GM12872 (cell line): ENCODE measurements at regions not wholly inside any gene's neighbourhood (a gene's known extent, or its start where the extent isn't known, plus 50 kb on each side); places are given as distances from the start of the nearest gene placed in this dataset.

Experiments
- TF ChIP-seq, protein P1 (sequence below): IDR thresholded peaks from 3 replicates; pipeline ENCODE4 v1.5.1; 2011; ENCODE audit warnings: low read depth, mild to moderate bottlenecking, low read length, moderate library complexity; ENCODE audit not compliant: insufficient read depth

DNA sequence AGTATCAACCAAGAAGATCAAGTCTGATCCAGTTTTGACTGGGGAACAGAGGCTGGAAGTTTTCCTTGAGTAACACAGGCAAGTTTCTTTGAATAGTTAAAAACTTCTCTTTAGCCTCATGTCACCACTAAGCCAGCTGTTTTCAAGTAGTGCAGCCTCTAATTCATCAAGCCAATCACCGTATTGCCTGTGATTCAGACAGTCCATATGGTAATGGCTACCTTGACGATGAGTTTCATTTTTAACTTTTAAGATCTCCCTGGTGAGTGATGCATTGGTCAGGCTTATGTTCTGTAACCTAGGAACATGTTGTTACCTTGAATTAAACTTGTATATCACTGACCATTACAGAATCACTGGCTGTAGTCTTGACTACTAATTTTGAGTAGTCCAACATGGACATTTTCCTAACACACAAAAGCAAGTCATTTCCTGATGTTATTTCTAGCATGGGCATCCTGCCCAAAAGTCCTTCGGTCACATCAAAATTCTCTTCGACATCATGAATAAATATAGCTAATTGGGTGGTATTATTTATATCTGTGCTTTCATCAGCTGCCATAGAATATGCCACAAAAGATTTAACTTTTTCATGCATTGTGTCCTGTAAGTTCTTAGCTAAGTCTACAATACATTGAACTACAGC is 238.8 kb upstream of the GCFC2 start:
- TF ChIP-seq, protein P1, sequence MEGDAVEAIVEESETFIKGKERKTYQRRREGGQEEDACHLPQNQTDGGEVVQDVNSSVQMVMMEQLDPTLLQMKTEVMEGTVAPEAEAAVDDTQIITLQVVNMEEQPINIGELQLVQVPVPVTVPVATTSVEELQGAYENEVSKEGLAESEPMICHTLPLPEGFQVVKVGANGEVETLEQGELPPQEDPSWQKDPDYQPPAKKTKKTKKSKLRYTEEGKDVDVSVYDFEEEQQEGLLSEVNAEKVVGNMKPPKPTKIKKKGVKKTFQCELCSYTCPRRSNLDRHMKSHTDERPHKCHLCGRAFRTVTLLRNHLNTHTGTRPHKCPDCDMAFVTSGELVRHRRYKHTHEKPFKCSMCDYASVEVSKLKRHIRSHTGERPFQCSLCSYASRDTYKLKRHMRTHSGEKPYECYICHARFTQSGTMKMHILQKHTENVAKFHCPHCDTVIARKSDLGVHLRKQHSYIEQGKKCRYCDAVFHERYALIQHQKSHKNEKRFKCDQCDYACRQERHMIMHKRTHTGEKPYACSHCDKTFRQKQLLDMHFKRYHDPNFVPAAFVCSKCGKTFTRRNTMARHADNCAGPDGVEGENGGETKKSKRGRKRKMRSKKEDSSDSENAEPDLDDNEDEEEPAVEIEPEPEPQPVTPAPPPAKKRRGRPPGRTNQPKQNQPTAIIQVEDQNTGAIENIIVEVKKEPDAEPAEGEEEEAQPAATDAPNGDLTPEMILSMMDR: no peak

DNA sequence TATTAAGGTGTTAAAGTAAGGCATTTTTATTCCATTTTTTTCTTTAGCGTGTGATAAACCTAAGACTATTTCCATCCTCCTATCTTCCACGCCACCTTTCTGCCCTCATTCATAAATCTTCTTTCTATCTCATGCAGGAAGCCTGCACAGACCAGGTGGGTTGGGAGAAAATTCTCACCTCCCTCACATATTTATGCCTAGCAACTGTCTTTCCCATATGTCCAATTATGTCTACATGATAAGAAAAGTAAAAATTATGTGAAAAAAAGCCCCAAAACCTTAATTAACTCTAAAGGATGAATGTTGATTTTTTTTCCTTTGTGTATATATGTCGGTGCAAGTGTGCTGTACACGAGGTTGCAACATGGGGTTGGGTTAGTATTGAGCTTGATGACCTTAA is 225.6 kb upstream of the GCFC2 start:
- TF ChIP-seq, protein P1: no peak

DNA sequence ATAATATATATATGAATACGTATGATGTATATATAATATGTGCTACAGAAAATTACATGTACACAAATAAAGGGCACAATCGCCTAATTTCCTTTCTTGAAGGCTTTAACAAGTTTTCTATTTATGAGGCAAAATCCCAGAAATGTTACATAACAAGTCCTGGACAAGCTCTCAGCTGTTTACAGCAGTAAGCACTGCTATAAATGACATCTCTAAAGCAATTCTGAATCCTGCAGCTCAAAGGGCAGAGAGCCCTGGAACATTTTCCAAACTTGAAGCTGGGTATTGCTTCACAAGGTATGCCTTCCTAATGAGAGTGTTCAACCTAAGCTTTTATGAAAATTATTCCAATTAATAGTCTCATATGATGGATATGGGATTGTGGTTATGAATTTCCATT is 222.3 kb upstream of the GCFC2 start:
- TF ChIP-seq, protein P1: no peak

DNA sequence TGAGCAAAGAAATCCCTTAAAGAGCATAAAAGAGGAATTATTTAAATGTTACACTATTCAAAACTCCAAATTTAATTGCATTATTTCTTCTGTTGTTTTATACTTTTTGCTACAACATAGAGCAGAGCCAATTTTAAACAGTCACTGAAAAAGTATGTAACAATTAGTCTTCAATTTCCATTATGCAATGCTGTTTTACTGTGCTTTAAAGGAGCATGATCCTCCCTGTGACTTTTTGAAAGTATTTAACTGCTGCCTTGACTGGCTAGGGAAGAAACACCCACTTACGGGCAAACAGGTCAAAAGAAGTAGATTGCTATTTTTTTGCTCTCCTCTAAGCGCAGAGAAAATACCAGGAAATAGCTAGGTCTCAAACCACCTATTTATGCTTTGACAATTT is 217.4 kb upstream of the GCFC2 start:
- TF ChIP-seq, protein P1: no peak

DNA sequence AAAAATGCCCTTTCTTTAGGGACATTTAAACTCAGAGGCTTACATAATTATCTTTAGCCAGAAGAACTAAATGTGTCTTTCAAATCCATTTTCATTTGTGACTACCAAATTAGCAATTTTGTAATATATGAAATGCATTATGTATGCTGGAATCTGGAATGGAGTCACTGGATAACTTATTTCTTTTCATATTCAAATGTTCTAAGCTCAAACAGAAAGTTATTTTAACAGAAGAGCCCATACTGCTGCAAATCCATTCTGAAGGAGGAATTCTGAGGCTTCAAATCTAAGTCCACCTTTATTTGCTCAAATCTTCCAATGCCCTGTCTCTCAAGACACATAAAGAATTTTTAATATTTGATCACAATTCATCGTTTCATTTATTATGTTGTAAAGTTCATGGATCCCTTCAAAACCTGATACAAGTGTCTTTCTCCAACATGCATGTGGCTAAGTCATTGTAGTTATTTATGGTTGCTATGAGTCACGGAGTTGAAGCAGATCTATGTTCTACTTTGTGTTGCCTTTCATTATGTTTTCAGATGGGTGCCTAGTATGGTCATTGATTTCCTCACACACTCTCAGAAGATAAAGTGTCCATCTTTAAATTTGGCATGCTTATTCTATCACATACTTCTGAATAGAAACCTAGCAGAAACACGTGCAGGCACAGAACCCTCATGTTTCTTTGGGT is 214.8 kb upstream of the GCFC2 start:
- TF ChIP-seq, protein P1: no peak

DNA sequence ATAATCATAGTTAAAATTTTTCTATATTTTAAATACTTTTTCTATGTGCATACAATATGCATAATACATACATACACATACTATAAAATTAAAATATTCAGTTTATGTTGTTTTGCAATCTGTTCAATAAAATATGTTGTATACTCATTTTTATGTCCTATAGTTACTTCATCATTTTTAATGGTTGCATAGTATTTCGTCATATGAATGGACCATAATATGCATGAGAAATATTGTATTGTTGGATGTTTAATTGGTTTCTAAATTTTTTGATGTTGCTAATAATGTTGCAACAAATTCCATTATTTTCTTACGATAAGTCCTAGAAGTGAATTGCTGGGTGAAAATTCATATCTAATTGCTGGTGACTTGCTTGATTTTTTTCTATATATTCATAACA is 211.5 kb upstream of the GCFC2 start:
- TF ChIP-seq, protein P1: no peak

DNA sequence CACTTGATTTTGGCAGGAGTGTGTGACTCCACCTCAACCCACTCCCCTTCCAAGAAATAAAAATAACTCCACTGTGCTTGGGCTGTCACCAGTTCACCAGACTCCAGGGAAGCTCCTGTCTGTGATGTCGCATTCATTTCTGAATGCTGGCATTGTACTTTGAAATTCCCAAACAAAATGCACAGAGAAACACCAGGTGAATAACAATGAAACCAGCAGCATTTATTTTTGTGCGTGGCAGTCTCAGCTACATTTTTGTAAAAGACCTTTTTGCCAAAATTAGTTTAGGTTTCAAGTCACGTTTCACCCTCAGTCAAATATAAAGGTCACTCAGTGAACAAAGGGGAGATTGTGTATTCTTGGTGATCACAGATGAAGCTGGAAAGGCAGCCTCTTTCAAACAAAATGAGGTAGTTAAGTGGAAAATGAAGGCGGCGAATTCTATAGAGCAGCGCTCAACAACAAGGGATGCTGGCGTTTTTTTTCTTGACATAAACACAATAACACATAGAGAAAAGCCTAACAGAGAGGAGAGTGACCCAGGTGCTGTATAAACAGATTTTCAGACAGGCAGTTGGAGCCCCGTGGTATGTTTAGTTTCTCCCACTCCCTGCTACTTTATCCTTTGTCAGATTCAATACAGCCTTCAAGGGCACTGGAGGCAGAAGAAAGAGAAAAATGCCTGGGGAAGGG is 210.3 kb upstream of the GCFC2 start:
- TF ChIP-seq, protein P1: no peak
